AG04450 (cell line): ENCODE measurements at regions not wholly inside any gene's neighbourhood (a gene's known extent, or its start where the extent isn't known, plus 50 kb on each side); places are given as distances from the start of the nearest gene placed in this dataset.

ENCODE experiments used
- CTCF ChIA-PET: fragments of 300-600, 350-600 bp; formaldehyde crosslinking; extraction: SDS; loops from one replicate; lab custom pipeline; 2022; ENCODE audit warnings: antibody characterized with exemption, inconsistent platforms; lab: Charles Lee
- POLR2A ChIA-PET: fragments of 350-600 bp; formaldehyde crosslinking; extraction: SDS; loops from one replicate; lab custom pipeline; 2021; ENCODE audit warnings: antibody characterized with exemption, inconsistent platforms; lab: Yijun Ruan, JAX
- DNase-seq: peaks from one replicate; pipeline ENCODE4 v3.0.0-alpha.2; 2011; ENCODE audit warnings: low read depth, low spot score
- H3K27ac ChIP-seq: one replicate; pipeline ENCODE4 v1.5.1; 2012; ENCODE audit warnings: low read depth, low read length, control low read depth
- H3K27me3 ChIP-seq: one replicate; pipeline ENCODE4 v1.6.0; 2012; ENCODE audit warnings: low read length; ENCODE audit not compliant: control insufficient read depth, insufficient read depth
- H3K4me3 ChIP-seq: 2 replicates; pipeline ENCODE4 v1.5.1; 2011; ENCODE audit warnings: mild to moderate bottlenecking, low read depth, low read length, control low read depth
- H3K9me3 ChIP-seq: 2 replicates; pipeline ENCODE4 v1.5.1; 2012; ENCODE audit warnings: low read length; ENCODE audit not compliant: control insufficient read depth, insufficient read depth
- TF ChIP-seq, protein P1 (sequence below): IDR thresholded peaks from 2 replicates; pipeline ENCODE4 v1.5.1; 2011; ENCODE audit warnings: low read depth, low read length, control low read depth, inconsistent platforms

DNA sequence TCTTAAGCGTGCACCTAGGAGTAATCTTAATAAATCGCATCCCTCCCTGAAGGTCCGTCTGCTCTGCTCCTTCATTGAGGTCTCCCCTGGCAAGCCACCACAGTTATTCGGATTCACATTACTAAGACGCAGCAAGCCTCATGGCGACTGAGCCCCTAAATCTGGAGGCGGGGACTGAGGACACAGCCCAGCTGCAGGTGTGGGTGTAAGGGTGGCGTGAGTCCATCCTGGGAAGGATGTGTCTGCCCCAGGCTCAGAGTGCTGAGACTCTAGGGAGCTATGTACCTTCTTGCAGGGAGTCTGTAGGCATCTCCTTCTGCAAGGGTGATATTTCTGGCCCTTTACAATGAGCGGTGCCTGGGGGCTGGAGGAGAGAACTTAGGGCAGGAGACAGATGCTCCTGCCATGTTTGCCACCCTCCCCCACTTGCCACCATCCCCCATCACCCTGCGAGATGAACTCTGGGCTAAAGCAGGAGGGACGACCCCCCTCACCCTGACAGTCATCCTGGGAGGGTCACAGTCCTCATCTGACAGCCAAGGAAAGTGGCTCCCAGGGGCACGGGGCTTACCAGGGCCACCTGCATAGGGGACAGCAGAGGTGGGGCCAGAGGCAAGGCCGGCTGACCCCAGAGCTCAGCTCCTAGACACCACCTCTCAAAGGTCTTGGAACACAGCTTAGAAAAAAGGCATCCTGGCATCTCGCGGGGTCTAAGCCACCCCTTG lies 76.4 kb upstream of the FCN1 start:
- Histone ChIP-seq H3K4me3 (no peak overlapping the region), H3K27me3 (no peaks in the 10 kb centered on the region), H3K27ac (no peak overlapping the region), H3K9me3 (peaks cover 51% of the 10 kb centered on the region)
- no peak for DNase-seq
- POLR2A ChIA-PET = no interaction called here
- CTCF ChIA-PET = no interaction called here
- TF ChIP-seq, protein P1, sequence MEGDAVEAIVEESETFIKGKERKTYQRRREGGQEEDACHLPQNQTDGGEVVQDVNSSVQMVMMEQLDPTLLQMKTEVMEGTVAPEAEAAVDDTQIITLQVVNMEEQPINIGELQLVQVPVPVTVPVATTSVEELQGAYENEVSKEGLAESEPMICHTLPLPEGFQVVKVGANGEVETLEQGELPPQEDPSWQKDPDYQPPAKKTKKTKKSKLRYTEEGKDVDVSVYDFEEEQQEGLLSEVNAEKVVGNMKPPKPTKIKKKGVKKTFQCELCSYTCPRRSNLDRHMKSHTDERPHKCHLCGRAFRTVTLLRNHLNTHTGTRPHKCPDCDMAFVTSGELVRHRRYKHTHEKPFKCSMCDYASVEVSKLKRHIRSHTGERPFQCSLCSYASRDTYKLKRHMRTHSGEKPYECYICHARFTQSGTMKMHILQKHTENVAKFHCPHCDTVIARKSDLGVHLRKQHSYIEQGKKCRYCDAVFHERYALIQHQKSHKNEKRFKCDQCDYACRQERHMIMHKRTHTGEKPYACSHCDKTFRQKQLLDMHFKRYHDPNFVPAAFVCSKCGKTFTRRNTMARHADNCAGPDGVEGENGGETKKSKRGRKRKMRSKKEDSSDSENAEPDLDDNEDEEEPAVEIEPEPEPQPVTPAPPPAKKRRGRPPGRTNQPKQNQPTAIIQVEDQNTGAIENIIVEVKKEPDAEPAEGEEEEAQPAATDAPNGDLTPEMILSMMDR = no peak

DNA sequence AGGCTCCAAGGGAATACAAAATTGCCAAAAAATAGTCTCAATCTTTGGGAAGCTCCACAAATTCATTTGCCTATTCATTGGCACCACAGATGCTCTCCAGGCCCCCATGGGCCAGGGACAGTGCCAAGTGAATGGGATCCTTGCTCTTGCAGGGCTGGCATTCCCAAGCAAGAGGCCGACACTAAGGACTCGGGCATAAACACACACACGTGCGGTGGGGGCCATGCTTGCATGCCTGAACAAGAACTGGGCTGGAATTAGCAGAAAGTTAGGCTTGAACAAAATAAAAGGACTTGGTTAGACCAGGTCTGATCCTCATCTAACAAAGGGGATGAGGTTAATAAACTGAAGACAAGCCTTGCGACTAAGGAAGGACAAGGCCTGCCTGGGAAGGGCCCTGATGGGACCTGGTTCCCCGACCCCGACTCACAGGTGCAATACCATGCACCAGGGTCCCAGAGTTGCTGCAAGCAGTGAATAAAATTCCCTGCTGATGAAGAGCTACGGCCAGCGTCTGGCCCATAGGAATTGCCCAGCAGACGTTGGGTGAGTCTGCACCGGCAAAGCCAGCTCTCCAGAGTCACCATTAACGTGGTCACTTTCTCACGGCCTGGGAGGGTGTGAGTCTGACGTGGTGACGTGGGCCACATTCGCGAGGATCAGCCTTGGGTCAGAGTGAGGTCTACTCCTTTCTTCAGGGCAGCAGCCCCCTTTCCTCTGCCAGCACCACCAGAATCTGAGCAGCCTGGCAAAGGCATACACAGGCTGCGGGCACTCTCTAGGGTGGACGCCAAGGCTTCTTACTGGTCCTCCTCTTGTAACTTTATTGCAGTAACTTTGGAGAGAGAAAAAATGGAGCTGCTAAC lies 77.4 kb upstream of the FCN1 start:
- CTCF ChIA-PET = no interaction called here
- Histone ChIP-seq H3K4me3 (no peak overlapping the region), H3K9me3 (peaks cover 50% of the 10 kb centered on the region), H3K27me3 (no peaks in the 10 kb centered on the region), H3K27ac (no peak overlapping the region)
- no peak for DNase-seq
- TF ChIP-seq, protein P1 = no peak
- POLR2A ChIA-PET = no interaction called here

DNA sequence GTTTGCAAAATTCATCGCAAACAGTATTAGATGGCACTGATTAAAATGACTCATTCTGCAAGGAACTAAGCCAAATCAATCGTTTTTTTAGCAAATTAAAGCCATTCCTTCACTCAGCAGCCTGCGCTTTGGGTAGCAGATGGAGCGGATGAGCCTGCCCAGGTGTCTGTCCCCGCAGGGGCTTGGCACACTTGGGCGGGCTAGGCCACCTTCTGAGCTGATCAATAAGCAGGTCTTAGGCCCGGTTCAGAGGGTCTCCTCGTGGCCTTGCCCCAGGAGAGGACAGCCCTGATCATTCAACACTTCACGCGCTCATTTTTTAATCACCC lies 78.0 kb upstream of the FCN1 start:
- ChIA-PET CTCF (no interaction called here), POLR2A (no interaction called here)
- Histone ChIP-seq H3K9me3 (peaks cover 50% of the 10 kb centered on the region), H3K27me3 (no peaks in the 10 kb centered on the region), H3K4me3 (no peak overlapping the region), H3K27ac (no peak overlapping the region)
- DNase-seq = no peak
- TF ChIP-seq, protein P1 = no peak

DNA sequence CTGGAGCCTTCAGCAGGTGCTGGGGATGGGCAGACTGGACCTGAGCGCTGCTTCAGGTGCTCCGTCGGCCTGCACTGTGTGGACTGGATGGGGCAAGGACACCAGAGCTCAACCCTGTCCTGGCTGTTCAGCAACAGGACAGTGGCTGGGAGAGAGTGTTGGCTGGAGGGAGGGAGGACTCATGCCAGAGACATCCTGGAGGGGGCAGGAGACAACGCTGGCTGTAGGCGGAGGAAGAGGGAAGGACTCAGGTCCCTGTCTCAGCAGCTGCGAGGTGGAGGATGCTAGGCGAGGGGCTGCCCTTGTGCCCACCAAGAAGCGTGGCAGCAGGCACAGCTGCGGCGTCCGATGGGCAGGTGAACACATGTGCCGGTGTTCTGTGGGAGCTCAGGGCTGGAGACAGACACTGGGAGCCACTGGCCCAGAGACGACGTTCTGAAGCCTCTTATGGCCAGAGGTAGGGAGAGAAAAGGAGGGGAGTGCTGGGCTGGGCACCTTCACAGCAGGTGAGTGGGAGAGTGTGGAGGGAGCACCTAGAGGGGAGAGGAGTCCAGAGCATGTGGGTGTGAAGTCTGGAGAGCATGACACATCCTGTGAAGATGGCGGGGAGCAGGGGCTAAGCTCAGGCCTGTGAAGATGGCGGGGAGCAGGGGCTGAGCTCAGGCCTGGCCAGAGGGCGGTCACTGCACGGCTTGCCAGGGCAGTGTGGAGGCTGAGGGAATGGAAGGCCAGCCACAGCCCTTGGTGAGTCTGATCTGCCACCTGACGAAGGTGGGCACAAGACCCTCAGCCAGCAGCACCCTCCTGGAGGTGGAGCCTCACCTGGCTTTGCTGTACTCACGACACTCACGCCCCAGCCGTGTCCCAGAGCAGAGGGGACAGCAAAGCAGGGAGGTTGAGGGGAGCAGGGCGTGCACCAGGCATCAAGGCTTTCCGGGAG lies 79.1 kb upstream of the FCN1 start:
- H3K4me3 ChIP-seq = no peak overlapping the region
- H3K9me3 ChIP-seq = peaks cover 54% of the 10 kb centered on the region
- ChIA-PET POLR2A (no interaction called here), CTCF (no interaction called here)
- no peak for DNase-seq
- H3K27me3 ChIP-seq = no peaks in the 10 kb centered on the region
- TF ChIP-seq, protein P1 = no peak
- no peak overlapping the region for H3K27ac ChIP-seq
